Right forelimb (tissue), 1 donor: ENCODE measurements at regions not wholly inside any gene's neighbourhood (a gene's known extent, or its start where the extent isn't known, plus 50 kb on each side); places are given as distances from the start of the nearest gene placed in this dataset.
"Not testable (repeated sequence)": the region's sequence is repeated elsewhere in the genome, so short reads cannot be mapped to it uniquely, and the experiment has no call there.

Experiments used
- DNase-seq: peaks from one replicate; pipeline ENCODE4 v3.0.0-alpha.2; 2018

- DNase-seq = not testable (repeated sequence)
Measured at GRCh38 chr2:132220589-132220988, 58.8 kb upstream of the ANKRD30BL start.

- not testable (repeated sequence) for DNase-seq
Measured at GRCh38 chr2:132221886-132222285, 60.1 kb upstream of the ANKRD30BL start.

- no peak for DNase-seq
Measured at GRCh38 chr2:132252191-132252893, 90.6 kb upstream of the ANKRD30BL start.

DNA sequence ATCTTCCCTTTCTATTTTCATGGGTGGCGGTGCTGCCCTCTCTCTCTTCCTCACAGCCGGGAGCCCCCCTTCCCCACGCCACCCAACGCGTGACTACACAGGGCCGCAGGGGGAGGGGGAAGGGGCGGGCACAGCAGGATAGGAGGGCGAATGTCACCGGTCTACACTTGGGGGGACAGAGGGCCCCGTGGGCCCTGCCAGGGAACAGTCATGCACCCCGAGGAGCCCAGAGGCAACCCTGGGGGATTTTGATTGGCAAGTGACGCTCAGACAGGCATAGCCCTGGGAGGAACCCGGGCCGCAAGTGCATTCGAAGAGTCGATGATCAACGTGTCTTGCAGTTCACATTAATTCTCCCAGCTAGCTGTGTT is 91.1 kb upstream of the ANKRD30BL start:
- no peak for DNase-seq

- DNase-seq = no peak
Measured at GRCh38 chr2:132253496-132254305, 91.9 kb upstream of the ANKRD30BL start.

- not testable (repeated sequence) for DNase-seq
Measured at GRCh38 chr2:132254306-132254919, 92.7 kb upstream of the ANKRD30BL start.

- no peak for DNase-seq
Measured at GRCh38 chr2:132255714-132256113, 94.0 kb upstream of the ANKRD30BL start.

DNA sequence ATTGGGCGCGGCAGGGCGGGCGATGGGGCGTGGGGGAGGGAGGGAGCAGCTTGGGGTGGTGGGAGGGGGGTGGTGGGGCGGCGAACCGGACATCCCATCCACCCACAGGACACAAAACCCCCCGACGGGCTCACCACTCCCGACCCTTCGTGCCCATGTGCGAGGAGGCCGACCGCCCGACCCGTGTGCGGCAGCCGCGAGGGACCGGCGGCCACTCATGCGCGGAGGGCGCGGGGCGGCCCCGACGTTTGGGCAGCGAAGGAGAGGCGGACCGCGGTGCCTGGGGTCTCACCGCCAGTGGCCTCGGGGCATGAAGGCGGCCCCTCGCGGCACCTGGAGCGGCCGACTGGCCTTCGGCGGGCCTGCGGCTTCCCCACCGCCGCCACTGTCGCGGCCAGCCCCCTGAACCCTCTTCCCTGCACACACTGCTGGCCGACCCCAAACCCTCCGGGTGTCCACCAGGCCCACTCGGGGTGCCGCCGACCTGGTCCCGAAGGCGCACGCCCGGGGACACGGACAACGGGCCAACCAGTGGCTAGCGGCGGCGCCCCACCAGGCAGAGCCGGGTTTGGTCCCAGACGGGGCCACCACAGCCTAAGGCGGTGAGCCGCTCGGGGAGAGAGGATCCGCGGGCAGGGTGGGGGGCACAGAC is 94.6 kb upstream of the ANKRD30BL start:
- peak; percentile 42 for DNase-seq

- DNase-seq = not testable (repeated sequence)
Measured at GRCh38 chr2:132256903-132257300, 95.2 kb upstream of the ANKRD30BL start.

DNA sequence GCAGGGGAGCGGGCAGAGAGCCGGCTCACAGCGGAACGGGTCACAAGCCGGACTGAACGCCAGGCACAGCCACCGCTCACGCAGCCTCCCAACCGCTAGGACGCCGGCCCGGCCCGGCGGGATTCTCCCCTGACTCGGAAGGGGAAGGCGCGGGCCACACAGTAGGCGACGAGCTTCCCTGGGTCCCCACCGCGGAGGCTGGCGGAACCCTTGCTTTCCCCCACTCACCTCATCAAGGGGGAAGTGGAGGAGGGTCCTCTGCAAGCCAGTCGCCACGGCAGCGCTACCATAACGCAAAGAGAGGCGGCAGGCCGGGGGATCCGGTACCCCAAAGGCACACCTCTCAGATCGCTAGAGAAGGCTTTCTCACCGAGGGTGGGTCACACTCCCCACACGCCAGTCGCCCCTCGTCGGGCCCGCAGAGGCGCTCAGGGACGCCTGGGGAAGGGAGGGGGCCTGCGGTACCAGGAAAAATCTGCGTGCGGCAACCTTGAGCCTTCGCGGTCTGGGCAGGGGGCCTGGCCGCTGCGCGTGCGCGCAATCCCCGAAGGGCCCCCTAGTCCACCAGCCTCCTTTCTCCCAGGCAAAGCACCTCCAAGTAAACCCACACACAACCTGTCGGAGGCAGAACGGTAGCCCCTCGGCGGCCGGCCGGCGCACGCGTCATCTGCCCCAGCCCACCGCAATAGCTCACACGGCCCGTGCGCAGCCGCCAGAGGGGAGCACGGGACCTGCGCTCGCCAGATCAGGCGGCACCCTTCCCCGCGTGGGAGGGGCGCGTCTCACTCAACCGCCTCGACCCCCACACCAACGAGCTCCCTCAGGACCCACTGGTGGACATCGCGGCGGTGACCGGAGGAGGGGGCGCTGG is 95.8 kb upstream of the ANKRD30BL start:
- DNase-seq = peak; percentile 49

- not testable (repeated sequence) for DNase-seq
Measured at GRCh38 chr2:132259276-132259675, 97.5 kb upstream of the ANKRD30BL start.

DNA sequence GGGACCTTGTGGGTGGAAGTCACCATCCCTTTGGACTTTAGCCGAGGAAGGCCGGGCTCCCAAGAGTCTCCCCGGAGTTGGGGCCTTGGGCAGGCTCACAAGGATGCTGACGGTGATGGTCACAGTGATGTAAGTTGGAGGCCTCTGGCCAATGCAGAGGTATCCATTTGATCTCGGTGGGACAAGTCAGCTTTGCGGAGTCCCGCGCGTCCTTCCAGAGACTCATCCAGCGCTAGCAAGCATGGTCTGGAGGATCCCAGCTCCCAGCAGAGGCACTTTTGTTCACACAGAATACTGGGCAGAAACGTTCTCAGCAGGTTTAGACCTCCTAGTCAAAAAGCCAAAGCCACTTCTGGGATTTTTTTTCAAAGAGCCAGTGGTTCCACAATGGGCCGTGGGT is 103.8 kb upstream of the ANKRD30BL start:
- DNase-seq = not testable (repeated sequence)

DNA sequence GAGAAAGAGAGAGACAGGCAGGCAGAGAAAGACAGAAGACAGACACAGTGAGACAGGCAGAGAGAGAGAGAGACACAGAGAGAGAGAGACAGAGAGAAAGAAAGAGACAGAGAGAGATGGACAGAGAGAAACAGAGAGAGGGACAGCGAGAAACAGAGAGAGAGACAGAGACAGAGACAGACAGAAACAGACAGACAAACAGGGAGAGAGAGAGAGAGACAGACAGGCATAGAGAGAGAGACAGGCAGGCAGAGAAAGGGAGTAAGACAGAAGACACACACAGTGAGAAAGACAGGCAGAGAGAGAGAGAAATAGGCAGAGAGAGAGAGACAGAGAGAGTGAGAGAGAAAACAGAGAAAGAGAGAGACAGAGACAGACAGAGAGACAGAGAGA is 105.3 kb upstream of the ANKRD30BL start:
- no peak for DNase-seq

GRCh38 chr2:132267498-132268283 is 105.9 kb upstream of the ANKRD30BL start:
- DNase-seq = peak; percentile 52

GRCh38 chr2:132268284-132268976 is 106.7 kb upstream of the ANKRD30BL start:
- DNase-seq = peak; percentile 68

- DNase-seq = no peak
Measured at GRCh38 chr2:132268977-132269523, 107.3 kb upstream of the ANKRD30BL start.

- DNase-seq = no peak
Measured at GRCh38 chr2:132270255-132270654, 108.5 kb upstream of the ANKRD30BL start.

DNA sequence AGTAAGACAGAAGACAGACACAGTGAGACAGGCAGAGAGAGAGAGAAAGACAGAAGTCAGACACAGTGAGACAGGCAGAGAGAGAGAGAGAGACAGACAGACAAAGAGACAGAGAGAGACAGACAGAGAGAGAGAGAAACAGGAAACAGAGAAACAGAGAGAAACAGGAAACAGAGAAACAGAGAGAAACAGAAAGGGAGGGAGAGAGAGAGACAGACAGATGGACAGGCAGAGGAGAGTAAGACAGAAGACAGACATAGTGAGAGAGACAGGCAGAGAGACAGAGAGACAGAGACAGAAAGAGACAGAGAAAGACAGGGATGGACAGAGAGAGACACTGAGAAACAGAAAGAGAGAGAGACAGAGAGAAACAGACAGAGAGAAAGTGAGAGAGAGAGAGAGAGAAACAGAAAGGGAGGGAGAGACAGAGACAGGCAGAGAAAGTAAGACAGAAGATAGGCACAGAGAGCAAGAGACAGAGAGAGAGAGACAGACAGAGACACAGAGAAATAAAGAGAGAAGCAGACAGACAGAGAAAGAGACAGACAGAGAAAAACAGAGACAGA is 109.3 kb upstream of the ANKRD30BL start:
- no peak for DNase-seq

DNA sequence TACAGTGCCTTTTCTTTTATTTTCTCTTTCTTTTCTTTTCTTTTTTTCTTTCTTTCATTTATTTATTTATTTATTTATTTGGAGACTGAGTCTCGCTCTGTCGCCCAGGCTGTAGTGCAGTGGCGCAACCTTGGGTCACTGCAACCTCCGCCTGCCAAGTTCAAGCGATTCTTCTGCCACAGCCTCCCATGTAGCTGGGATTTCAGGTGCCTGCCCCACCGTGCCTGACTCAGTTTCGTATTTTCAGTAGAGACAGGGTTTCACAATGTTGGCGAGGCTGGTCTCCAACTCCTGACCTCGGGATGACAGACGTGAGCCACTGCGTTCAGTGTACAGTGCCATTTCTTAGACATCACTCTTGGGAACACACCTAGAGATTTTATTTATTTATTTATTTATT is 110.0 kb upstream of the ANKRD30BL start:
- DNase-seq = not testable (repeated sequence)

DNA sequence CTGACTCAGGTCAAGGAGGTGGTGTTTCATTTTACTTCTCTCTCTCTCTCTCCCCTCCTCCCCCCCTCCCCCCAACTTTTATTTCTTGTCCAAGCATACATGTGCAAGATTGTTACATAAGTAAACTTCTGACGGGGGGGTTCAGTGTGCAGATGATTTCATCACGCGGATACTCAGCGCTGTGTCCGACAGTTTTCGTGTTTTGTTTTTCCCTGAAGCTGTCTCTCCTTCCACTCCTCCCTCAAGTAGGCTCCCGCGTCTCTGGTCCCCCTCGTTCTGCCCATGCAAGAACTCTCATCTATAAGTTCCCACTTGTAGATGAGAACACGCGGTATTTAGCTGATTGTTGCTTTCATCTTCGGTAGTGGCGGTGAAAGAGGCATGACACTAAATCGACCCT is 111.0 kb upstream of the ANKRD30BL start:
- DNase-seq = no peak
